HG02763 (cell line): ENCODE measurements at regions not wholly inside any gene's neighbourhood (a gene's known extent, or its start where the extent isn't known, plus 50 kb on each side); places are given as distances from the start of the nearest gene placed in this dataset.

ENCODE experiments used
- ATAC-seq: cut with Tn5 transposase; IDR thresholded peaks from one replicate; pipeline ENCODE4 v1.9.1; 2021; ENCODE audit warnings: mild to moderate bottlenecking, moderate library complexity; ENCODE audit not compliant: unreplicated experiment

DNA sequence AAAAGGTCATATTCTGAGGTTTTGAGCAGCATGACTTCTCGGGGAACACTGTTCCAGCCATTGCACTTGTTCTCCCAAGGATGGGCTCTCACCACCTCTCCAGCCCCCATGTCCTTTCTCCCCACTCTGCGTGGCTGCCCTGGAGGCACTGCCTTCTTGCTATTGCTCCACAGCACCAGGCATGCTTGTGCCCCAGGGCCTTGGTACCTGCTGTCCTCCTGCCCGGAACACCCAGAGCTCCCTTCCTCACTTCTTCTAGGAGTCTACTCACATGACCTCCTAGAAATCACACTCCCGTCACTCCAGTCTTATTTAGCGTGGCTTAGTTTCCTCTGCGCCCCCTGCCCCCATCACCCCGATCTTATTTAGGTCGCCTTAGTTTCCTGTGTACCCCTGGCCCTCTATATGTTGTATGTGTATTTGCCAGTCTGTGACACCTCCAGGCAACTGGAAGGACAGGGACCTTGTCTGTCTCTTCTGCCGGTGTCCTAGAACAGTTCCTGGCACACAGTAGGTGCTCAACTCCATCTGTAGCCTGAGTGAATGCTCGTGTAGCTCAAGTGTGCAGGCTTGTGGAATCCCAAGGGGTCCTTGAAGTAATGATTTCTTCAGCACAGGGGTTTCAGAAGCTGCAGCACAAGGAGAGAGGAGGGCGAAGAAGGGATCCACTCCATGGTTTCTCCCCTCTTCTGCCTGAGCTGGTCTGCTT is 208.6 kb upstream of the CIBAR2 start:
- ATAC-seq, result no peak

DNA sequence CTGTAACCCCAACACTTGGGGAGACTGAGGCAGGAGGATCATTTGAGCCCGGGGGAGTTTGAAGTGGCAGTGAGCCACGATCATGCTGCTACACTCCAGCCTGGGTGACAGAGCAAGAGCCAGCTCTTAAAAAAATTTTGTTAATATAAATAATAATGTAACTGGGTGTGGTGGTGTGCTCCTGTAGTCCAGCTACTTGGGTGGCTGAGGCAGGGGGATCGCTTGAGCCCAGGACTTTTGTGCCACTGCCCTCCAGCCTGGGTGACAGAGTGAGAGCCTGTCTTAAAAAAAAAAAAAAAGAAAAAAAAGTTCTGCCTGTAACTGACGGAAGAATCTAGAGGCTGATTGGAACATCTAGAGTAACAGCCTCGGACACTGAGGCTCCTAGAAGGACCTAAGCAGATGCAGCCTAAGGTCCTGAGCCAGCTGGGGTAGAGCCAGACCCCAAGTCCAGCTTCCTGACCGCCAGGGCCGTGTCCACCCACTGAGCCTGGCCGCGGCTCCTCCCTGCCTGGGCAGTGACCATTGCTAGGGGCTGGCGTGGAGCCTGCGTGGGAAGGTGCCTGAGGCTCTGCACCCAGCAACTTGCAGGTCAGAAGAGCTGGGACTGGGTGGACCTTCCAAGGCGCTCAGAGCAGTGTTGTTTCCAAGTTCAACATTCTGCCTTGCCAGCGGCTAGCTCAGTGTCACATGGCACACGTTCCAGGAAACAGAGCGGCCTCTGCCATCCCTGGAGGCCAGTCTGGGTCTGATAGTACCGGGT is 209.4 kb upstream of the CIBAR2 start:
- no peak for ATAC-seq

DNA sequence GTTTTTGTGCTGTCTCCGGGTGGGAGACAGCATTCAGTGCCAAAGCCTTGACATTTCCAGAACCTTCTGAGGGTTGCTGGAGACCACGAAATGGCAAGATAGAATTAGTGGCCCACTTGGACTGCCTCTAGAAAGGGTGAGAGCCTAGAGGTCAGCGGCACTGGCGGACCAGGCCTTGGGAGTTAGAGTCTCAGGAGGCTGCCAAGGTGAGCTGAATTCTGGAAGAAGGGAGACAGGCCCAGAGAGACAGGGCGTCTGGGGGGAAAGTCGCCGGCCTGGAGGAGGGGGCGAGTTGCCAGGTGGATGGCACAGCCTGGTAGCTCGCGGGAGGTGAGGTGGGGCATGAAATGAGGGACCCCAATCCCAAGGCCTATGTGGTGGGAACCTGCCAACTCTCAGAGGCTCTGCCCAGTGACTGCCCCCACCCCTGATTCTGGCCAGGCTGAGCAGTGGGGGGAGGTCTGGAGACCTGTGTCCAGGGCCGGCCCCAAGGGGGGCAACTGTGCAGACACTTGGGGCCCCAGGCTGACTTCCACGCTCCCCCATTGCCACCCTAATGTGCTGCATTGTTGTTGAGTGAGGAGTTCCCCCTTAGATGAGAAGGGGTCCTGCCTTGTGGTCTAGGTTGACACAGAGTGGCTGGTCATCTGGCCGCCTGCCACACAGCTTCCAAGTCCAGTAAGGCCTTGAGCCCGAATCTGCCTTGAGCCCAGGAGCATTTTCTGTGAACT is 211.1 kb upstream of the CIBAR2 start:
- no peak for ATAC-seq

DNA sequence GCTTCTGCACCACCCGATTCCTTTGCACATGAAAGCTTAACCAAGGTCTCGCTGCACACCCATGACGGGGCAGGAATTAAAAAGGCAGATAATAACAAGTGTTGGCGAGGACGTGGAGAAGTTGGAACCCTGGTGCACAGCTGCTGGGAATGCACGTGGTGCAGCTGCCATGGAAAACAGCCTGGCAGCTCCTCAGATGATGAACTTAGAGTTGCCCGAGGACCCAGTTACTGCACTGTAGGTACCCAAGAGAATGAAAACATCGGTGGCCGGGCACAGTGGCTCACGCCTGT is 211.6 kb upstream of the CIBAR2 start:
- ATAC-seq, result no peak

DNA sequence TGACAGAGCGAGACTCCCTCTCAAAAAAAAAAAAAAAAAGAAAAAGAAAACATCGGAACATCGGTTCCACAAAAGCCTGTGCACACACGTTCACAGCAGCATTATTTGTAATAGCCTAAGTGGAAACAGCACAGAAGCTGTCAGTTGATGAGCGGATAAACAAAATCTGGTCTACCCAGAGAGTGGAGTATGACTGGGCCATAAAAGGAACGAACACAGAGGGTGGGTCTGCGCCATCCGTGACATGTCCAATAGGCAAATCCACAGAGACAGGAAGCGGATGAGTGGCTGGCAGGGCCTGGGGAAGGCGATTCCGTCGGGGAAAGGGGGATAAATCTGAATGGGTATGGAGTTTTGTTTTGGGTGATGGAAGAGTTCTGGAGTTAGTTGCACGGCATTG is 212.2 kb upstream of the CIBAR2 start:
- no peak for ATAC-seq

DNA sequence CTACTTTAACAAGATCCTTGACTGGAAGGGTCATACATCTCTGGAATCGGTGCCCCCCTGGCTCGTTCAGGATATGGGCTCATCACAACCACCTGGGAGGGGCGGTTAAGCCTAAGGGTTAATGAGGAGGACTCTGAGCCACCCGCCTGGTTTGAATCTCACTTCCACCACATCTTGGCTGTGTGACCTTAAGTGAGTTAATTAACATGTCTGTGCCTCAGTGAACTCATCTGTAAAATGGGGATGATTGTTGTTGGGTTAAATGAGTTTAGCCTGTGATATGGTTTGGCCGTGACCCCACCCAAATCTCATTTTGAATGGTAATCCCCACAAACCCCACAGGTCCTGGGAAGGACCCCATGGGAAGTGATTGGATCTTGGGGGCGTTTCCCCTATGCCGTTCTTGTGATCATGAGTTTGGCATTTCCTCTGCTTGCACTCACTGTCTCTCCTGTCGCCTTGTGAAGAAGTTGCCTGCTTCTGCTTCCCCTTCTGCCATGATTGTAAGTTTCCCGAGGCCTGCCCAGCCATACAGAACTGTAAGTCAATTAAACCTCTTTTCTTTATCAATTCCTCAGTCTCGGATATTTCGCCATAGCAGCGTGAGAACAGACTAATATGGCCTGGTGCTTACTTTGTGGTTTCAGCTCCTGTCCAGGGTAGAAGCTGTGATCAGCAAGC is 214.0 kb upstream of the CIBAR2 start:
- ATAC-seq, result no peak

DNA sequence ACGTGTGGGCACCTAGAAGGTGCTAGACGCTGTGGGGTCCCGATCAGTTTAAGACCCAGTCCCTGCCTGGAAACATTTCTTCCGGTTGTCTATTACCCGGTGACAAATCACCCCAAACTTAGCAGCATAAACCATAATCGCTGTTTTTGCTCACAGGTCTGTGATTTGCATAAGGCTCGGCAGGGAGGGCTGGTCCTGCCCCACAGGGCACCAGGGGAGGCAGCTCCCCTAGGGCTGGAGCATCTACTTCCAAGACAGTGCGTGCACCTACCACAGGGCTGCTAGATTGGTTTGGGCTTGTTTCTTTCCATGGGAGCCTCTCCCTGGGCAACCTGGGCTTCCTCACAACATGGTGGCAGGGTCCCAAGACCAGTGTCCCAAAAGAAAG is 214.5 kb upstream of the CIBAR2 start:
- no peak for ATAC-seq

DNA sequence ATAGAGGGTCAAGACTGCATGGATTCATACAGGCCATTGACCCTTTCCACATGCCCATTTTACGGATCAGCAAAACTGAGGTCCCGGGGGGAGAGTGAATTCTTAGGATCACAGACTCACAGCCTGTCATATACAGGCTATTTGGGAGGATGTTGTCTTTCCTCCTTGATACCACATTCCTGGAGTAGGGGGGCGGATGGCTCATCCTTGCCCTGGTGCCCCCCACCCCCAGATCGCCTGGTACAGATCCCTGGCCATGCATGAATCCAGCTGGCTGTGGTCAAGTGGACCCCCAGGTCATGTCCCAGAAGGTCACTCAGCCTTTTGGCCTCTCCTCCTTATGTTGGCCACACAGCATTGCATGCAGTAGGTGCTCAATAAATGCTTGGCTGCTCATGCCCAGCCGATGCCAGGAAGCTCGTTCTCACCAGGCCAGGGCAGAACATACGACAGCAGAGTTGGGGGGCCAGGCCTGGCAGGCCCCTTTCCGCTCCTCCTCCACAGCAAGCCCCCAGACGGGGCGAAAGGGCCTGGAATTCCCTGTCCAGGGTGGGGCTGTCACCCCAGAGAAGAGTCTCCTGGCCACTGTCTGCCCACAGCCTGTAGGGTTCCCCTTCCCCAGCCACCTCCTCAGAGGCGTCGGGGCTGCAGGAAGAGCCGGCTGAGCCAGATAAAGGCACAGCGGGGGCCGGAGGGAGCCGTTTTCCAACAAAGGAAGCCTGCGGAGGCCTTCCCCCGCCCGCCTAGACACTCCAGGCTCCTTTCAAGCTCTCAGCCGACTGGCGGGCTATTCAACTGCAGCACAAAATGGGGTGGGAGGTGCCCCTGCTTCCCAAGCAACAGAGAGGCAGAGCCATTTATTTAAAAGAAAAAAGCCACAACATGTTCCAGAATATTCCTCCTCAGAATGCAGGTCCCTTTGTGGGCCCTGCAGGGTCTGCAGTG is 215.7 kb upstream of the CIBAR2 start:
- no peak for ATAC-seq

DNA sequence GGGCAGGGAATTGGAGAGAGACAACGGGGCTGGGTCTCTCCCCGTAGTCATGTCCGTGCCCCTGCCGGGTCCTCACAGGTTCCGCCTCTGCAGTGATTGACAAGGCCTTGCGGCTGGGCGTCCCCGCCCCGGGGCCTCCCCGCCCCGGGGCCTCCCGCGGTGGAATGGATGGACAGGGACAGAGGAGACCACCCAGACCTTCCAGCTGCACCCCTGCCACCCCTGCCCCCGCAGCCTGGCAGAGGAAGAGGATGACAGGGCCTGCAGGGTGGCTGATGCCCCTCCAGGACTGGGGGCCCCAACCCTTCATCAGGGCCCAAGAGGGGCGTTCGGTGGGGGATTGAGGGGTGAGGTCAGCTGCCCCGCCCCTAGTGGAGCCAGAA is 216.4 kb upstream of the CIBAR2 start:
- ATAC-seq, result no peak

DNA sequence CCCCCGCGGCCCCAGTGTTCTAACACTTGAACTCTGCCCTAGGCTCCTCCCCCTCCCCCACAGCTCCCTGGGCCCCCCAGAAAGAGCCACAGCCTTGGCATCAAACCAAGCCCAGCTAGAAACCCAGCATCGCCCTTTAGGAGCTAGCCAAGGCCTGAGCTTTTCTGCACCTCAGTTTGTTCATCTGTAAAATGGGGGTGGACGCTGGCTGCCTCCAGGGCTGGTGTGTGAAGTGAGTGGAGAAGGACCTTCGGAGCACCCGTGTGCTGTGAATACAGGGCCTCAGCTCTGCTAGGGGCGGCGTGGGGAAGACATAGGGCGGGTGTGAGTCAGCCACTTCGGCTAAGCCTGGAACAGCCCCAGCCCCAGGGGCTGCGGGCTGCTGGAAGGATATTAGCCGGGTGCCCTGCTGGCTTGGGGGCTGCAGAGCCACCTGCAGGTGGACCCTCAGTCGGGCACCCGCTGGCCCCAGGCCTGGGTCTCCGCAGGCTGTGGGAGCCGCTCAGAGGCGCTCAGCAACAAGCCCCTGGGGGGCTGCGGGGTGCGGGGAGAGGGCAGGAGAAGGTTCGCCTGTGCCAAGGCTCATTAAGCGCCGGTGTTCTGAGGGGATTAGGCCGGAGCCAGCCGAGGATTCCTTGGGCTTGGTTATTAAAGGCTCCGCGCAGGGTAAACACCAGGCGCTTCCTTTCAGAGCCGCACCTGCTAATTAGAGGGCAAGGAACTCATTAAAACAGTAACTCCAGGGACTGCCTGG is 217.0 kb upstream of the CIBAR2 start:
- ATAC-seq, result no peak

DNA sequence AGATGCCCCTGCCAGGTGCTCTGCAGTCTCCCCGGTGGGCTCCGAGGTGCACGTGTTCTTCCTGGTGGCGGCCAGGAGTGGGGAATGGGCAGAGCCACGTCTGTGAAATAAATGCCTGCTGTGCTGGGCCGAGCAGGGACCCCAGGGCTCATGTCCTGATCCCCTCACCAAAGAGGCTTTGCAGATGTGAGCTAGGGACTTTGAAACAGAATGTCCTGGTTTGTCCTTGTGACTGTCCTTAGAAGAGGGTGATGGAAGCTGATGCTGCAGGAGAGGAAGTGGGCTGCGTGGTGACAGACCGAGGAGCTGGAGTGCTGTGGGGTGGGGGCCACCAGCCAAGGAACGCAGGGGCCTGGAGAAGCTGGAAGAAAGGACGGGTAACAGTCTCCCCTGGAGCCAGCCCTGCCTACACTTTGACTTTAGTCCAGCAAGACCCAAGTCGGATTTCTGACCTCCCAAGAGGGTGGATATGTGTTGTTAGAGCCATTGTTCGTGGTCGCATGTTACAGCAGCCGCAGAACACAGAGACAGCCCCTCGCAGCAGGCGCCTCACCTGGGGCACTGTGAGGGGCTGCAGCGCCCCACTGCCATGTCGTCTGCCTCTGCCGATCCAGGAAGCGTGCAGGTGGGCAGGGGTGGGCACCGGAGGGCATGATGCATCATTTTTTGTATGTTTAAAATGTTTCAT is 217.9 kb upstream of the CIBAR2 start:
- no peak for ATAC-seq

DNA sequence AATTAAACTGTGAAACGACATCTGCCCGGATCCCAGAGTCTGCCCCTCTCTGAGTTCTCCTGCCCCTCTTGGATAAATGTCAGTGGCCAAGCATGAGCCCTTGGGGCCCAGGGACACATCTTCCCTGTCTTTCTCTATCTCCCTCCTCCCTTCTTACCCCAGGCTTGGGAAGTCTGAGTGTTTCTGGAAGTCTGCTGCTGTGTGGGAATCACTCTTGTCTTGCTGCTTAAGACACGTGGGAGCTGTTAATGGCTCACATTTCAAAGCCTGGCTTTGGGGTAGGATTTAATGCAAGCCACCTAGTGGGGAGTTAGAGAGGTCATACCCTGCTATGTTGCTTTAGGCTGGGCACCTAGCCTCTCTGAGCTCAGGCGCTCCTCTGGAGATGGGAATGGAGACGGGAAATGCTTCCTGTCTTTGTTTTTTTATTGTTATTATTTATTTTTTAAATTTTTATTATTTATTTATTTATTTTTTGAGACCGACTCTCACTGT is 218.5 kb upstream of the CIBAR2 start:
- no peak for ATAC-seq

DNA sequence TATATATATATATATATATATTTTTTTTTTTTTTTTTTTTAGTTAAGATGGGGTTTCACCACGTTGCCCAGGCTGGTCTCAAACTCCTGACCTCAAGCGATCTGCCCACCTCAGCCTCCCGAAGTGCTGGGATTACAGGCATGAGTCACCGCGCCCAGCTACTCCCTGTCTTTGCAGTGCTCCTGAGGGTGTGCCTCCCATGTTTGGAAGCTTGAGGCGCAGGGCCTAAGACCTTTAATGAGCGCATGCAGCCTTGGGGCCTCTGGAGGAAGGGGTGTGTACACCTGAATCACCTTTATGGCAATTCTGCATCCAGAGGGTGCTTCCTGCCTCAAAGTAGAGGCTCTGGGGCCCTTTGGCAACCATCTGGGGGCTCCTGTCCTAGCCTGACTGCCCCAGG is 219.4 kb upstream of the CIBAR2 start:
- no peak for ATAC-seq

DNA sequence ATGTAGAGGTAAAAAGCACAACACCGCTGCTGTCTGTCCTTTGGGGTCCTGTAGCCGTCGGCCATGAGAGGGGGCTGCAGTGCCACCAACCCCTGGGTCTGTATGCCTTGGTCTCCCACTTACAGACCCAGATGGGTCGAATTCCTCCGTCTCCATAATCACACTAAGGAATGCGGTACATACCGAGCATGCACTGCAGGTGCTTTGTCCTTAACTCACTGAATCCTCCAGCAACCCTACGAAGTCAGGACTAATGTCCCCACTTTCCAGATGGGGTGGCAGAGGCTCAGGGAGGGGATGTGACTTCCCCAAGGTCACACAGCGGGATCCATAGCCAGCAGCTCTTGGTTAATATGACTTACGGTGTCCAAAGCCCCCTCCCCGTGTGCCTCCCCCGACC is 219.9 kb upstream of the CIBAR2 start:
- ATAC-seq, result no peak

DNA sequence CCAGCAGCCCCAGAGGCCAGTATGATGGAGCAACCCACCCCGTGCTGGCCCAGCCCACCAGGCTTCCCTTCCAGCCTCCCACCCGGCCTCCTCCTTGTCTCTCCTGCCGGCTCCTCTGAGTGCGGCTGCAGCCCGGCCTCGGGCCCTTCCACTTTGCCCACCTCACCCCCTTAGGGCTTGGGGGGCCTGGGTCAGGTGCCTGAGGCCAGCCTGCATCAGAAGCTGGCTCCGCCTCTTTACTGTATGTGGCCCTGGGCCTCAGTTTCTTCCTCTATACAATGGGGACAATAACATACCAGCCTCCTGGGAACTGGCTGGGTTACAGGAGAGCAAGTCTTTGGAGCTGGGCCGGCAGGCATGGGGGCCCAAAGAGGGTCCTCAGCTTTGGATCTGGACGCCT is 221.1 kb upstream of the CIBAR2 start:
- no peak for ATAC-seq

DNA sequence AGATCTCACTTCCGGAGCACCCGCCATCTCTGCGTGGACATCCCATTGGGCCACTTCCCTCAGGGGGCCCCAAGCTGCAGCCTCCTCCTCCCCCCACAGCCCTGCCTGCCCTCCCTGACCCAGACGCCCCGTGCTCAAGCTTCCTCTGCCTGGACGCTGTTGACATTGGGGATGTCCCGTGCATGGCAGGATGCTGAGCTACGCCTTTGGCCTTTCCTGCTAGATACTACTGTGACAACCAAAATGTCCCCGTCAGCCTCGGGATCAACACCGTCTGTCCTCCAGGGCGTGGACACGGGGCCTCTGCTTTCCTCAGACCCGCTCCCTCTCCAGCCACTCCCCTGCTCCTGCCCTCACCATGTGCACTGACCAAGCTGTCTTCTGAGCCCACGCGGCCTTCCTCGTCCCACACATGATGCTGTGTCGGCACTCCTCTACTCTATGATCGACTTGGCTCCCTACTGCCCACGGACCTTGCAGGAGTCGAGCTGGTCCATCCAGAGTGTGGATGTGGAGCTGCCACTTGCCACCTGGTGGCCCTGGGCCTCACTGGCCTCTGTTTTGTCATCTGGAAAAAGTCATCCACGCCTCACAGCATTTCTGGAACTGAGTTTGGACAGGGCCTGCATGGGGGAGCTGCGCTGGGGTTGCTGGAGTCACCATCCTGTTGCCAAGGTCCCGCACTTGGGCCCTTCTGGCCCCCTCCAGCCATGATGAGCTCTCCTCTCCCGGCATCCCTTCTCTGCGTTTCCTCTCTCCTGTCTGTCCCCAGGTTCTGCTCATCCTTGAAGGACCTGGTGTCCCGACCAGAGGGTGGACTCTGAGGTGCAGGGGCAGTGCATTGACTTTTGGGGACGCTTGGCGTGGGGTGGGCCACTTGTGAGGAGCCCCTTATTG is 221.7 kb upstream of the CIBAR2 start:
- ATAC-seq, result no peak

DNA sequence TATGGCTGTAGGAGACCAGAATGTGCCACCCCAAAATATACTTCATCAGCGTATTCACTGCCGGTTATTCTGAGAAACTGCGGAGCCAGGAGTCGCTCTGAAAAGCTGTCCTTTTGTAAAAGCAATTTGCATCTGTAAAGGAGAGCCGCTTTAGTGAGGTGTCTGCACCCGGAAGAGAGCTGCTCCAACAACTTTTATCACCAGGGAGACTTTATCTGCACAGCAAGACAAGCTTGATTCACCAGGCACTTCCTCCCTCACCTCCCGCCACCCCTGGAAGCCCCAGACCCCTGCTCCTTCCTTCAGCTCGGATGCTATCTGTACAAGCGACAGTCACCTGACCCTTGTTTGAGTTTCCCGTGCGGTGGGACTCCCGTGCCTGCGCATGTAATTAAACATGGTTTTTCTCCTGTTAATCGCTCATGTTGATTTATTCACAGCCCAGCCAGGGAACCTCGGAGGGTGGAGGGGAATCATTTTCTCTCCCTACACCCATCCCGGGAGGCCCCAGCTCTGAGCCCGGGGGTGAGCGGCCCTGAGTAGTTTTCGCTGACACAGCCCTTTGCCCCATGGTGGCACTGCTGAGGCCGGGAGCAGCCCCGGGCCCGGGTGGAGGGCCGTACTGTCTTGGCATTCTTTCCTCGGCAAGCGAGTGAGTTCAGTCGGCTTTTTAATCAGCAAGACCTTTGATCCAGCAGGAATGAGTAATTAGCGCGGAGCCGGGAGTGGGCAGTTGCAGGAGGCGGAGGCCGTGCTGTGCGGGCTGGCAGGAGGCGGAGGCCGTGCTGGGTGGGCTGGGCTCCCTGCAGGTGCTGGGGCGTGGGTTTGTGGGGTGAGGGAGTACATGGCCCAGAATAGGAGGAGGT is 222.7 kb upstream of the CIBAR2 start:
- ATAC-seq, result no peak
